GM12873 (cell line): ENCODE measurements at regions not wholly inside any gene's neighbourhood (a gene's known extent, or its start where the extent isn't known, plus 50 kb on each side); places are given as distances from the start of the nearest gene placed in this dataset.

ENCODE experiments used
- TF ChIP-seq, protein P1 (sequence below): IDR thresholded peaks from 2 replicates; pipeline ENCODE4 v1.5.1; 2012; ENCODE audit warnings: low read depth, mild to moderate bottlenecking, moderate library complexity, low read length, control low read depth; ENCODE audit not compliant: insufficient read depth; ENCODE audit errors: missing control alignments

- TF ChIP-seq, protein P1, sequence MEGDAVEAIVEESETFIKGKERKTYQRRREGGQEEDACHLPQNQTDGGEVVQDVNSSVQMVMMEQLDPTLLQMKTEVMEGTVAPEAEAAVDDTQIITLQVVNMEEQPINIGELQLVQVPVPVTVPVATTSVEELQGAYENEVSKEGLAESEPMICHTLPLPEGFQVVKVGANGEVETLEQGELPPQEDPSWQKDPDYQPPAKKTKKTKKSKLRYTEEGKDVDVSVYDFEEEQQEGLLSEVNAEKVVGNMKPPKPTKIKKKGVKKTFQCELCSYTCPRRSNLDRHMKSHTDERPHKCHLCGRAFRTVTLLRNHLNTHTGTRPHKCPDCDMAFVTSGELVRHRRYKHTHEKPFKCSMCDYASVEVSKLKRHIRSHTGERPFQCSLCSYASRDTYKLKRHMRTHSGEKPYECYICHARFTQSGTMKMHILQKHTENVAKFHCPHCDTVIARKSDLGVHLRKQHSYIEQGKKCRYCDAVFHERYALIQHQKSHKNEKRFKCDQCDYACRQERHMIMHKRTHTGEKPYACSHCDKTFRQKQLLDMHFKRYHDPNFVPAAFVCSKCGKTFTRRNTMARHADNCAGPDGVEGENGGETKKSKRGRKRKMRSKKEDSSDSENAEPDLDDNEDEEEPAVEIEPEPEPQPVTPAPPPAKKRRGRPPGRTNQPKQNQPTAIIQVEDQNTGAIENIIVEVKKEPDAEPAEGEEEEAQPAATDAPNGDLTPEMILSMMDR, result no peak
These were observed 1040.3 kb downstream of the SOCS6 start for GRCh38 chr18:71329114-71329513.

- TF ChIP-seq, protein P1, result no peak
These were observed 1039.0 kb downstream of the SOCS6 start for GRCh38 chr18:71327850-71328249.

- TF ChIP-seq, protein P1, result no peak
These were observed 1038.6 kb downstream of the SOCS6 start for GRCh38 chr18:71327441-71327840.

DNA sequence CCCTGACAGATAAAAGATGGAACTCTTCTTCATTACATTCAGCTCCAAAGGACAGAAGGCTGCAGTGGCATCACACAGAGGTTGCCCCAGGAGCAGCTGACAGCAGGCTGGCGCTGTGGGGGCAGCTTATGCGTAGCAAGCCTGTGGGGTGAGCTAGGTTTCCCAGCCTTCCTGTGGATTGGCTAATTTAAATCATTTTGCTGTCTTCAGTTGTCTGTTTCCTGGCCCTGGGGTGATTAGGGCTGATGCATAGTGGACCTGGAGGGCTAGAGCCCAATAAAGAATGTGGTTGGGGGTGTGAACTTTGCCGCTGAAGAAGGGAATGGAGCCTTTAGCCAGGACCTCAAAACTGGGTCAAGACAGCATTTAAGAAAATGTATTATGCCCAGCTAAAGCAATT is 1038.0 kb downstream of the SOCS6 start:
- TF ChIP-seq, protein P1, result no peak

GRCh38 chr18:71324356-71324755 is 1035.5 kb downstream of the SOCS6 start:
- TF ChIP-seq, protein P1, result no peak

DNA sequence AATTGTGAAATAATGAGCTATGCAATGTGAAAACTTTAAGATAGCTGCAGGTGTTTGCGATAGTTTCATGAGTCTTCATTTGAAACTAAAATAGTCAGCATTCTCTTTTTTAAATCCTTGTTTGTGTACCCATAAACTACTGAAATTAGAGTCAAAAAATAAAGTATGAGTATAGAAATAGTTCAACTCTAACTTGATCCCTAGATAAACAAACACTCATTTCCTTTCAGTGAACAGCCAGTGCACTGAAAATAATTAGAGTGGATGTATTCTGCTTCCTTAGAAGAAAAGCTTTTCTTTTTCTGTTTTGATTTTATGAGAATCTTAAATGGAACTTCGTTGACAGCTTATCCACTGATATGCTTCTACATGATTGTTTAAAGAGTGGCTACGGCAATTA is 1033.4 kb downstream of the SOCS6 start:
- TF ChIP-seq, protein P1, result no peak

GRCh38 chr18:71321319-71321718 is 1032.5 kb downstream of the SOCS6 start:
- TF ChIP-seq, protein P1, result no peak
